HG02973 (cell line): ENCODE measurements at regions not wholly inside any gene's neighbourhood (a gene's known extent, or its start where the extent isn't known, plus 50 kb on each side); places are given as distances from the start of the nearest gene placed in this dataset.

Source experiments
- ATAC-seq: cut with Tn5 transposase; IDR thresholded peaks from one replicate; pipeline ENCODE4 v1.9.1; 2021; ENCODE audit warnings: moderate library complexity; ENCODE audit not compliant: unreplicated experiment

DNA sequence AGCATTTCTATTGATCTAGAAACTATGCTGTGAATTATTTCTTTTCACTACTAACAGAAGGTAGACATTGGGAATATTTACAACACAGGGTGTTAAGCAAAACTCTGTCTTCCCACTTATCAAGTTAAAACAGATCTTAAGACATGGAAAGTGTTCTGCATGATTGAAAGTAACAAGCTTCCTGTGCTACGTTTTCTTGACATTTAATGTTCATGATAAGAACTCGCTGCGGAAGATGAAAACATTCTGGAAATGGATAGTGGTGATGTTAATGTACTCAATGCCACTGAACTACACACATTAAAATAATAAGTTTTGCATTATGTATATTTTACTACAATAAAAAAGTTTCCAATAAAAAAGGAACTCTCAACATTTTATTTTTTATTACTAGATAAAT is 74.4 kb upstream of the SCN7A start:
- ATAC-seq, result no peak

DNA sequence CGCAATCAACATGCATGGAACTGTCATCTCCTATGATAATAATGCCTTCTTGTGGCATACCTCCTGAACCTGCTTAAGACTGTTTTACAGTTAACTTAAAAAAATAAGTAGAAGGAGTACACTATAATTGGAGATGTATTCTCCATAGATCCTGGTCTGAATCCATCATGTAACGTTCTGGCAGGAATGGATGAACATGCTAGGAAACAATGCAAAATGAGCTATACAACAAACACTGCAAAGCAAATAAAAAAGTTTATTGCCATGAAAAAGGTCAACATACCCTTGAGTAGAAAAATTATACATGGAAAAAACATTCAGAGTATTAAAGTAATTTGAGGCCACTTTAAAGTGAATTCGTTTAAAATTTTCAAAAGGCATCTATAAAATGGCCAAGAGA is 71.5 kb upstream of the SCN7A start:
- no peak for ATAC-seq

DNA sequence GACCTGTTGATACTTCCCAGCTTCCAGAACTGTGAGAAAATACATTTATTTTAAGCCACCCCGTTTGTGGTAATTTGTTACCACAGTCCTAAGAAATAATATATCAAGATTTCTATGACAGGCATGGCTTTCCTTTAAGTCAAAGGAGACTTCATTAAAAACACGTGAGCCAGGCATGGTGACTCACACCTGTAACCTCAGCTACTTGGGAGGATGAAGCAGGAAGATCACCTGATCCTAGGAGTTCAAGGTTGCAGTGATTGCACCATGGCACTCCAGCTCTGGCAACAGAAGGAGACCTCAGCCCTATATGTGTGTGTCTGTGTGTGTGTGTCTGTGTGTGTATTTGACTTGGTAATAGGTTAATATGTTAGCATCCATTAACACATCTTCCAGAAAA is 69.8 kb upstream of the SCN7A start:
- ATAC-seq, result no peak

DNA sequence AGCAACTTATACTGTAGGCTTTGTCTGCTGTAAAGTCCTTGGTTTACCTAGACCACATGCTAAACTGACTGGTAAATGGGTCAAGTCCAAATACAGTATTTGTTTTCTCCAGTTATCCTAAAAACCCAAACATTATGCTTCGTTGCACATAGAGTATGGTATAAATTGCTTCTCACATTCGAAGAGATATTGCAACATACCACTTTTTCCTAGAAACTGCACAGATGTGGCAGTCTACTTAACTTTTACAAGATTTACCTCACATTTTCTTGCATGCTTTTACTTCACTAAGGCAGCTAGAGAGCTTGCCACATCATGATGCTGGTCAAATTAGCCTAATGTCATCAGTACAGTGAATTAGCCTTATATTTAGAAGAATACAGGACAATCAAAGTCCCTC is 66.0 kb upstream of the SCN7A start:
- ATAC-seq, result no peak

DNA sequence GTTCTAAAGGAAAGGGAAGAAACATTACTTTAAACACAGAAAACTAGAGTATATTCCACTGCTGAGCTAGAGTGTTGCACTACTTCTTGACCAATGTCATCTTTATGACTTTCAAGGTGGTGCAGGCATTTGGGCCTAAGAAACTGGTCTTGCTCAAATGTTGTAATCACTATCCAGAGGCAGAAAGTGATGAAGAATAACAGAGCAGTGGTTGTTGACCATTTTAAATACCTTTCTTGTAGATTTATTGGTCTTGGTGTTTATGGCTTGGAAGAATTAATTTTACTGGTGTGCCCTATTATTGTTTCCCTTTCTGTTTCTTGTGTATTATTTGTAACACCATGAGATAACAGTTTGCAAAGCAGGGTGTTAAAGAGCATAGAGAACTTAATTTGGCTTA is 56.9 kb upstream of the SCN7A start:
- no peak for ATAC-seq

DNA sequence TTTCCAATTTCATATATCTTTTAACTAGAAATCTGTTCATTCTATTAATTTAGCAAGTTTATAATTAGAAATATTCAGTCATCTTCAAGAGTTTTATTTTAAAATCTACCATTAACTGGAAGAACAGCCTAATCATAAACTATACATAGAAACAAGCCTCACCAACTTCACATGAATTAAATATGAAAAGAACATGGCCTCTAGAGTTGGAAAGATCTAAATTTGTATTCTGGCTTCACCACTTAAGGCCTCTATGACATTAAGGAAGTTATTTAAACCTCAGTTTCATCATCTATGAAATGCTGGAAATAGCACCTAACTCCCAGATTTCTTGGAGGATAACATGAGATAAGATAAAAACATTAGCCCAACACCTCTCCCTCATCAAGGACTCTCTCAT is 51.4 kb upstream of the SCN7A start:
- ATAC-seq, result no peak
